ENCODE measurements at regions not wholly inside any gene's neighbourhood (a gene's known extent, or its start where the extent isn't known, plus 50 kb on each side); places are given as distances from the start of the nearest gene placed in this dataset.

DNA sequence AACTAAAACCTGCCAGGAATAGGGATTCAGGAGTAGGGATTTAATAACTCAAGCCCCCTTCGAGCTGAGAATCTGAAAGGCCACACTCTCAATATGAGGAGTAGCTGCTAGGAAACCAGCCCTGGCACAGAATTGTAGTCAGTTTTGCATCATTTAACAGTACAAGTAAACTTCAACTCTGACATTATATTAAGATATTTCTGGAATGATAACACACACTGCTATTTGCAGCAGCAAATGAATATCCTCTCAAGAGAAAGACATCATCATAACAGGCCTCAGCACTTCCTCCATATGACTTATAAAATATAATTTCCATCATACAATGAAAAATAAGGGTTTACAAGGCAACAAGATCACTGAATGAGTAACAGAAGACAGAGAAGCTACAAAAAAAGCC lies 138.2 kb upstream of the RFX3 start:
- peak; percentile 28 for DNase-seq (ENCODE audit: low read depth)
- no peak overlapping the region for H3K4me3 ChIP-seq (ENCODE audit: low read length)
- TF ChIP-seq CTCF (conservative IDR thresholded peaks at IDR 0.05; ENCODE audit: low read length): no peak

GRCh38 chr9:3662671-3663070 lies 136.9 kb upstream of the RFX3 start:
- TF ChIP-seq CTCF (conservative IDR thresholded peaks at IDR 0.05; ENCODE audit: low read length): no peak
- DNase-seq (ENCODE audit: low read depth): peak; percentile 36
- no peak overlapping the region for H3K4me3 ChIP-seq (ENCODE audit: low read length)

DNA sequence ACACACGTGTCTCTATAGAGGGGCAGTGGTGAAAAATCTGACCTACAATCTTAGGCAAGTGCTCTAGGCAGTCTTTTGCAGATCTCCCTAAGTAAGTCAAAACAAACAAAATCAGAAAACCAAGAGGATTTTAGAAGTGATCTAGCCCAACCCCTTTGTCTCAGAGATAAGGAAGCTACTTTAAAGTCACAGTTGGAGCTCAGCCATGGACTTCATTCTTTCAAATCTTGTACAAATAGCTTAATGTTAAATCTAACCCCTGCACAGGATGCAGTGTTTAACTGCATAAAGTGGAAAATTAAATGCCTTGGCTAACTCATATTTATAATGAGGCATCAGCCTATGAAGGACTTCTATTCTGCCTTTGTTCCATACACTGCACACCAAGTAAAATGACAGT lies 135.1 kb upstream of the RFX3 start:
- DNase-seq (ENCODE audit: low read depth): no peak
- no peak for TF ChIP-seq CTCF (conservative IDR thresholded peaks at IDR 0.05; ENCODE audit: low read length)

DNA sequence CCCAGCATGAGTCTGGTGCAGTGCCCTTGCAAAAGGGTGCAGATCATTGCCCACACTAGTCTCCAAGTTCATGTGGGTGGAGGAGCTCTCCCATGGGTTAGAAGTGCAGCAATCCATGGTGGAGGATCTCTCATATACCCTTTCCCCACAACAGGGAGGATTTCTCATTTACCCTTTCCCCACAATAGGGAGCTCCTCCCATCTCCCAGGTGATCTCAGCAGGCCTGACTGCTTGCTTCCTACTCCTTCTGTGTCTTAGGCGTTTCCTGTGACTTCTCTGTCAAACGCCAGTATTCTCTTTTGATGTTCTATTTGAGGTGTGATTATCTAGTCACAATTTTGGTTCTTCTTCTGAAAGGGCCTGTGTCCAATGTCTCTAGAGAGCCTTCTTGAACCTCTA lies 133.8 kb upstream of the RFX3 start:
- H3K4me3 ChIP-seq (ENCODE audit: low read length): no peak overlapping the region
- DNase-seq (ENCODE audit: low read depth): no peak
- TF ChIP-seq CTCF (conservative IDR thresholded peaks at IDR 0.05; ENCODE audit: low read length): no peak

More for the DNA sequence above, 135.1 kb upstream of the RFX3 start:
- no peak overlapping the region for H3K4me3 ChIP-seq (ENCODE audit: low read length)

DNA sequence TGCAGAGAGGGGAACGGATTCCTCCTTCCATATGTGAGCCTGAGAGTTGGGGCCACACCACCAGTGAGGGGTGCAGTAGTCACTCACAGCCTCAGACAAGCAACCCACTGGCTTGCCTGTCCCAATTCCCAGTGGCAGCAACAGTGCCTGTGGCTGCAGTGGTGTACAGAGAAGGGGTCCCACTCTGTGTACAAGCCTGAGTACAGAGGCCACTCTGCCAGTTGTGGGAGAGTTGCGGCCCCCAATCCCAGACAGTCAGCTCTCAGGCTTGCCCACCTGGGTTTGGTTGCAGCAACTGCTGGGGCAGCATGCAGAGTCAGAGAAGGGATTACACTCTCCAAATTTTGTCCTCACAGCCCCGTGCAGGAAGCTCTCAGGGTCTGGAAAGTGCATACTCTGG lies 133.2 kb upstream of the RFX3 start:
- DNase-seq (ENCODE audit: low read depth): no peak
- TF ChIP-seq CTCF (conservative IDR thresholded peaks at IDR 0.05; ENCODE audit: low read length): no peak
- no peak overlapping the region for H3K4me3 ChIP-seq (ENCODE audit: low read length)

- no peak for TF ChIP-seq CTCF (conservative IDR thresholded peaks at IDR 0.05; ENCODE audit: low read length)
- DNase-seq (ENCODE audit: low read depth): no peak
- no peak overlapping the region for H3K4me3 ChIP-seq (ENCODE audit: low read length)
Measured at GRCh38 chr9:3656224-3656623, 130.4 kb upstream of the RFX3 start.

DNA sequence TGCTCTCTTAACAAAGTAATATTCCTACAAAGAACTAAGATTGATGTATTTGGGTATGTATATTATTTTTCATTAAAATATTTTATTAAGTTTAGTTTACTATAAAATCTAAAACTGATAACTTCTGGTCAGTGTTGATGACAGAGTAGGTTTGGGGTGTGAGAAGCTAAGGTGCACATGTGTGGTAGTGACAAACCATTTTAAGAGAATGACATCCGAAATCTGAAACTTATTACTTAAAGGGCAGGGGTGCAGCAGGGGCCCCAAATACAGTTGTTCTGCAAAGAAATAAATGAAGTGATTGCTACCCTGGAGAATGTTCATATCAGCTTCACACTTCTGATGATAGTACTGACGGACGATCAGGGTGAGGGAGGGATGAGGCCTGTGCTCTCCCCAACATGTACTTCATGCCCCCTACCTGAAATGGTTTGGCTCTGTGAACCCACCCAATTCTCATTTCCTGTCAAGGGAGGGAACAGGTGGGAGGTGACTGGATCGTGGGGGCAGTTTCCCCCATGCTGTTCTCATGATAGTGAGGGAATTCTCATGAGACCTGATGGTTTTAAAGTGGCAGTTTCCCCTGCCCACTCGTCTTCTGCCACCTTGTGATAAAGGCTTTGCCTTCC lies 125.3 kb upstream of the RFX3 start:
- no peak for TF ChIP-seq CTCF (conservative IDR thresholded peaks at IDR 0.05; ENCODE audit: low read length)
- H3K4me3 ChIP-seq (ENCODE audit: low read length): no peak overlapping the region
- DNase-seq (ENCODE audit: low read depth): no peak

All from AG10803 (cell line).